ENCODE measurements at regions not wholly inside any gene's neighbourhood (a gene's known extent, or its start where the extent isn't known, plus 50 kb on each side); places are given as distances from the start of the nearest gene placed in this dataset.

DNA sequence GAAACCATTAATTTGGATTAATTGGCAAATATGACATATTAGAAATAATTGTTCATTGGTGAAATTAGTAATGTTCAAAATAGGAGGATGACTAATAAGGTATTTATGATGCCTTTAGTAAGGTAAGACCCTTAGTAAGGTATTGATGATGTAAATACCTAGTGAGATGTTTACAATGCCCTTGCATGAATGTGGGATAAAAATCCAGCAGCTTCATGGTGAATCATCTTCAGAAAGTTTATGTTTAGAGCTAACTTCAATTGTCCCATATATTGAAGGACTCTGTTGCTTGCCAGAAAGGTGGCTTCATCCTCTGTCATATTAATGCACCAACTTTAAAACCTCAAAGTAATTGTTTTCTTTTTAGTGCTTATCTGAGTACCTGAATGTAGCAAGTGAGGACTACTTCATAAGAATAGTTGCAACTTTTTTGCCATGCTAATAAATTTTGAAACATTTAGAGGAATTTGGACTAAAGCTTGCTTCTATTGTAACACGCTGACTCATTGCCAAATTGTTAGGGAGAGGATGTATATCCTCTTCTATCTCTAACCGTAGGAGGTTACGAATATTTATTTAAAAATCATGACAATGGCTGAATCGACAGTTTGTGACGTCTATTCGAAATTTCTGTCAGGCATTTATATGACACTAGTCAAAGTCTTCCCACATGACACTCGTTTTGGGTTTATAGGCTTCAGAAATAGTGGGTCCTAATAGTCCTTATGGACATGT is 174.1 kb upstream of the HS3ST1 start:
- TF ChIP-seq POLR2A (IDR thresholded peaks at IDR 0.05) (no peak), EP300 (IDR thresholded peaks at IDR 0.05) (no peak)
- TF ChIP-seq, protein P1, sequence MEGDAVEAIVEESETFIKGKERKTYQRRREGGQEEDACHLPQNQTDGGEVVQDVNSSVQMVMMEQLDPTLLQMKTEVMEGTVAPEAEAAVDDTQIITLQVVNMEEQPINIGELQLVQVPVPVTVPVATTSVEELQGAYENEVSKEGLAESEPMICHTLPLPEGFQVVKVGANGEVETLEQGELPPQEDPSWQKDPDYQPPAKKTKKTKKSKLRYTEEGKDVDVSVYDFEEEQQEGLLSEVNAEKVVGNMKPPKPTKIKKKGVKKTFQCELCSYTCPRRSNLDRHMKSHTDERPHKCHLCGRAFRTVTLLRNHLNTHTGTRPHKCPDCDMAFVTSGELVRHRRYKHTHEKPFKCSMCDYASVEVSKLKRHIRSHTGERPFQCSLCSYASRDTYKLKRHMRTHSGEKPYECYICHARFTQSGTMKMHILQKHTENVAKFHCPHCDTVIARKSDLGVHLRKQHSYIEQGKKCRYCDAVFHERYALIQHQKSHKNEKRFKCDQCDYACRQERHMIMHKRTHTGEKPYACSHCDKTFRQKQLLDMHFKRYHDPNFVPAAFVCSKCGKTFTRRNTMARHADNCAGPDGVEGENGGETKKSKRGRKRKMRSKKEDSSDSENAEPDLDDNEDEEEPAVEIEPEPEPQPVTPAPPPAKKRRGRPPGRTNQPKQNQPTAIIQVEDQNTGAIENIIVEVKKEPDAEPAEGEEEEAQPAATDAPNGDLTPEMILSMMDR (IDR thresholded peaks at IDR 0.05): no peak
